GM18867 (cell line): ENCODE measurements at regions not wholly inside any gene's neighbourhood (a gene's known extent, or its start where the extent isn't known, plus 50 kb on each side); places are given as distances from the start of the nearest gene placed in this dataset.

Experiments used
- ATAC-seq: cut with Tn5 transposase; IDR thresholded peaks from one replicate; pipeline ENCODE4 v1.9.1; 2021; ENCODE audit warnings: mild to moderate bottlenecking, moderate library complexity; ENCODE audit not compliant: unreplicated experiment

DNA sequence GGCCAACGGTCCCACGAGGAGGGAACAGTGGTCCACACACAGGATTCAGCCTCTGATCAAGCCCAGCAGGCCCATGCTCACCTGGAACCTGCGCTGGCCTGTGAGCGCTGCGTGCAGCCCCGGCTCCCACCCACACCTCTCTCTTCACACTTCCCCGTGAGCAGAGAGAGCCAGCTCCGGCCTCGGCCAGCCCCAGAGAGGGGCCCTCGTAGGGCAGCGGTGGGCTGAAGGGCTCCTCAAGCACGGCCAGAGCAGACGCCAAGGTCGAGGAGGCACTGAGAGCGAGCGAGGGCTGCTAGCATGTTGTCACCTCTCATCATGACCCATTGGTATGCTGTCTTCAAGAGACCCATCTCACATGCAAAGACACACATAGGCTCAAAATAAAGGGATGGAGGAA is 83.0 kb upstream of the FMR1 start:
- no peak for ATAC-seq

DNA sequence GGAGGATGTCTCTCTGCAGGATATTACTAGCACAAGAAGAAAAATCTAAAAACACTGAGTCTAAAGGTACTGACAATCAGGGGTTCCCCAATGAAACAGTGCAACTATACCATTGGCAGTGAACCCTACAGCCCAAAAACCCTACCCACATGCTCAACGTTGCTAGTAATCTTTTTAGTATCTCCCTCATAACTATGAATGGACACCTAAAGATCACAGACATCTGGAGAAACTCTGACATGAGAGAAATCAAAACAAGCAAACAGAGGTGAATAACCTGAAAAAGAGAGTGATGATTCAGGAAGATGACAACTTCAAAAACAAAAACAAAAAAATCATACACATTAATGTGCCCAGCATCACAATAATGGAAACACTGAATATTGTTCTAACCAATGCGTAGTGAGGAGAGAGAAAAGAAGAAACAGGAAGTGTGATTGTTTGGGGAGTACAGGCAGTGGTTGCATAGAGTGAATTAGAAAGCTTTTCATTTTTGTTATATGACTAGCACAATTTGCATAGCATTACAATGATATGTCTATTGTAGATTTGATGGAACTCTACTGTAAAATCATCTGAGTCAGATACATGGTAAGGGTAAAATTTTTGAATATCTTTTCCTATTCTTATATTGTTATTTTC is 78.9 kb upstream of the FMR1 start:
- peak; percentile 71 for ATAC-seq

DNA sequence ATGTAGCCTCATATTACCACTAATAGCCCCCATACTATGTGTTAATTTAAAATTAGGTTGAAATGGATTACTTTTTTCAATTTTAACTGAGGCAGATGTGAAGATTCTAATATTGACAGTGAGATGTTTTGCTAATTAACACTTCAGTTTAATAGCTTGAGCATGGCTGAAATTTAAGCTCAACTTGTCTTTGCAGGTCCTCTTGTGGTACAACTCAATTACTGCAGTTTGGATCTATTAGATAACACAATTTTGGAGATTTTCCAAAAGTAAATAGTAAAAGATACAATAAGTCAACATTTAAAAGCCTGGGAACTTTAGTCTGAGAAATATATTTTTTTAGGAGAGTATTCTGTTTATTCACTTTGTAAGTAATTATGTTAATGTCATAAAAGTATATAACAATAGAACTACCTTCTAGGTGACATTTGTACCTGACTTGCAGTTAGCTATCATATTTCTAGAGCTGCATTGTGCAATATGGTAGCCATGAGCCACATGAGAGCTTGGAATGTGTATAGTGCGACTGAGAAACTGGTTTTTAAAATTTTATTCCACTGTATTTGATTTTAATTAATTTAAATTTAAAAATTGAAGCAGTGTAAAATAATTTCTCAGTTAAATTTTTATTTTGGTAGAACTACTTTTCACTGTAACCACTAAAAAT is 73.1 kb upstream of the FMR1 start:
- ATAC-seq, result peak; percentile 50

DNA sequence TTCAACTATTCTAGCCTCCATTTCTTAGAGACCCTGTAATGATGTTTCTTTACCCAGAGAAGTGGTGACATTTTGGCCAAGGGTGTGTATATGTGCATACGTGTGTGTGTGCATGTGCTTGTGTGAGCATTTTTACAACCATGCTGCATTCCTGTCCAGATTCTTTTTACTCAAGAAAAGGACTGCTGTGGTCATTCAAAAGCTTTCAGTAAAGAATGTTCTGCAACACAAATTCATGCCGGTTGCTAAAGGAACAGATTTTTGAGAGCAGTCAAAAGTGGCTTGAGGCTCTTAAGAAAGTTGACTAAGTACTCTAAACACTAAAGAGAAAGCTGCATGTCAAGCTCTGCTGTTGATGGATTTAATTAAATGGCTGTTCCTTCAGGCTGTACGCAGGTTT is 65.0 kb upstream of the FMR1 start:
- ATAC-seq, result no peak

DNA sequence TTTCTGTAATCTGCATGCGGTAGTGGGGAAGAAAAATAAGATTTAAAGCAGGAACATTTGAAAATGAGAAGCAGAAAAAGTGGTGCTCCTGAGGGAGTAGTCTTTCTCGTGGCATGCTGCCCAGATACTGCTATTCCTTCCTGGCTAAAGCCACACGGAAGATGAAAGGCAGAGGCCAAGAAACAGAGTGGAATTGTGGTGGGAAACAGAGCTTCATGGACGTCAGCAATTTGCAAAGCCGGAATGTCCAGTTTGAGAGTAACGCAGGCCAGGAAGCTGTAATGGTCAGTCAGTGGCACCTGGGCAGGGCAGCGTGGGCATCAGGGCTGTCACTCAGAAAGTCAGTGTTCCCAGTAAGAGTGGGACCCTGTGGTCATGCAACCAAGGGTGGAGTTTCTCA is 63.7 kb upstream of the FMR1 start:
- ATAC-seq, result no peak

DNA sequence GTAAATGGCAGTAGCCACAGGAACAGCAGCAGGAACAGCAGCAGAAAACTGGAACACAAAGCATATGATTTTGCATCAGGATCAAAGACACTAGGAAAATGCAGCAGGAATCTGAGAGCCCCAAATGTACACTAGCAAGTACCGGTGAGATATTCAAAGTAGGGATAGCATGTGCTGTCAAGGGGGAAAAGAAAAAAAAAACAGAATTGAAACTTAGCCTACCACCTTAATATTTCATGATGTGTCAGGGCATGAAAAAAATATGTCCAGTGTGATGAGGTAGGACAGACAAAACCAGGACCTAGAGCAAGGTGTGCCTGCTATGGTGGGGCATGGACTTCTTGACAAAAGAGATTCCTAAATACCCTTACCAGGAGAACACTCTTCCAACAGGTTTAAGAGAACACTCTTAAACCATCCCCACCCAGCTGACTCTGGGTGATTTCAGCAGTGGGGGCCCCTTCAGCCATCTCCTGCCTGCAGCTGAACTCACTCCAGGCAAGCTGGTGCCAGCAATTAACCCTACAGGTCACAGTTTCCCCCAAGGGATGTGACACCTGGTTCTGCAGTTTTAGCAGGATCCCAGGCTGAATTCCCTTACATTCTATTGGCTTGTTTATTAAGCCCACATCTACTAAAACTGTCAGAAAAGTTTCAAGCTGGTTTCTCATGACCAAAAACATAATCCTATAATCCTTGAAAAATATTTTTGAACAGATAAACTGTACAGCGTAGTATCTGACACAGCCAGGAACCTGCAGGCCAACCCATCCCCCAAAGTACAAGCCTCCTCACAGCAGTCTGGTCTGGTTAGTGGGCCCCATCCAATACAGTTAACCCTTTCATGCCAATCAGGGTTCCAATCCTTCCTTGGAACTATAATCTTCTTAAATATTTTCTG is 62.9 kb upstream of the FMR1 start:
- no peak for ATAC-seq

DNA sequence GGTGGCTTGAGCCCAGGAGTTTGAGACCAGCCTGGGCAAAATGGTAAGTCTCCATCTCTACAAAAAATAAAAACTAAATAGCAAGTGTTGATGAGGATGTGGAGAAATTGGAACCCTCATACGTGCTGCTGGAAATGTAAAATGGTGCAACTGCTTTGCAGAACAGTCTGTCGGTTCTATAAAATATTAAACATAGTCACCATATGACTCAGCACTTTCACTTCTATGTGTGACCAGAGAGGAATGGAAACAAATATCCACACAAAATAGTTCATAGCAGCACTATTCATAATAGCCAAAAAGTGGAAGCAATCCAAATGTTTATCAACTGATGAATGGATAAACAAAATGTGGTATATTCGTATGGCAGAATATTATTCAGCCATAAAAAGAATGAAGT is 60.8 kb upstream of the FMR1 start:
- peak; percentile 57 for ATAC-seq

DNA sequence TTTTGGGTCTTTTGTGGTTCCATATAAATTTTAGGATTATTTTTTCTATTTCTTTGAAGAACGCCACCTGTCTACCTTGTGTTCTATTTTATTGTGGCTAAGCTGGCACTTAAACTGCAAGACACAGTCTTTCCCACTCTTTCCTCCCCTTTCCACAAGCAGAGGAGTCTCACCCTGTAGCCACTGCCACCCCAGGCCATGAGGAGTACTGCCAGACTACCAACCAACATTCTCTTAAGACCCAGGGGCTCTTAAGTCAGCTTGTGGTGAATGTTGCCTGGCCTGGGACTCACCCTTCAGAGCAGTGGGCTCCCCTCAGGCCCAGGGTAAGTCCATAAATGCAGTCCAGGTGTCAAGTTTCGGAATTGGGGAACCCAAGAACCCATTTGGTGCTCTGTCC is 58.0 kb upstream of the FMR1 start:
- ATAC-seq, result no peak

DNA sequence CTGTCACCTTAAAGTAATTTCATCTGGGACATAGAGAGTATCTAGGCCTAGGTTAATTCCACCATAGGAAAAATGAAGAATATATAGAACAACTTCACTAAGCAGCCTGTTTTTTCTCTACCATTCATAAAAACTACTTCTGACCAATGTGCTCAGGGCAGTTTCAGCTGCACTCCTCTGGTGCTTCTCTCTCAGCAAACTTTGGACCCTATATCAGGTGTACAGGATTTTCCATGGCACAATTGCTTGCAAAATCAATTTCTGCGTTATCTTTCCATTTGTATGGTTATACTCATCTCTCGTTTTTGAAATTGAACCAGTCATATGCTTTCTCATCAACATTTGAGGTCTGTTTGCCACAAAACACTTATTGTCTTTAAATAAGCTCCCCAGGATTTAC is 52.1 kb upstream of the FMR1 start:
- ATAC-seq, result no peak
